GM21515 (cell line): ENCODE measurements at regions not wholly inside any gene's neighbourhood (a gene's known extent, or its start where the extent isn't known, plus 50 kb on each side); places are given as distances from the start of the nearest gene placed in this dataset.
"Not testable (repeated sequence)": the region's sequence is repeated elsewhere in the genome, so short reads cannot be mapped to it uniquely, and the experiment has no call there.

Experiments
- ATAC-seq: cut with Tn5 transposase; IDR thresholded peaks from one replicate; pipeline ENCODE4 v1.9.1; 2021; ENCODE audit not compliant: unreplicated experiment

GRCh38 chr10:71107117-71107516, 105.3 kb upstream of the UNC5B start:
- not testable (repeated sequence) for ATAC-seq

- not testable (repeated sequence) for ATAC-seq
These were observed 104.3 kb upstream of the UNC5B start for GRCh38 chr10:71108042-71108441.

GRCh38 chr10:71112138-71112785, 100.1 kb upstream of the UNC5B start:
- ATAC-seq: no peak

- no peak for ATAC-seq
These were observed 95.9 kb upstream of the UNC5B start for GRCh38 chr10:71116426-71116825.

GRCh38 chr10:71117589-71117988, 94.8 kb upstream of the UNC5B start:
- not testable (repeated sequence) for ATAC-seq

- ATAC-seq: no peak
These were observed 89.3 kb upstream of the UNC5B start for GRCh38 chr10:71123023-71123422.

GRCh38 chr10:71124921-71125748, 87.2 kb upstream of the UNC5B start:
- ATAC-seq: no peak

- no peak for ATAC-seq
These were observed 86.6 kb upstream of the UNC5B start for GRCh38 chr10:71125749-71126107.

- no peak for ATAC-seq
These were observed 85.9 kb upstream of the UNC5B start for GRCh38 chr10:71126432-71126831.

- ATAC-seq: no peak
These were observed 85.3 kb upstream of the UNC5B start for GRCh38 chr10:71127104-71127503.

GRCh38 chr10:71127773-71128172, 84.6 kb upstream of the UNC5B start:
- ATAC-seq: no peak

GRCh38 chr10:71128311-71128980, 83.9 kb upstream of the UNC5B start:
- no peak for ATAC-seq

- no peak for ATAC-seq
These were observed 81.3 kb upstream of the UNC5B start for GRCh38 chr10:71131096-71131495.

GRCh38 chr10:71131508-71132088, 80.8 kb upstream of the UNC5B start:
- no peak for ATAC-seq

- ATAC-seq: no peak
These were observed 80.0 kb upstream of the UNC5B start for GRCh38 chr10:71132321-71132810.

- ATAC-seq: no peak
These were observed 78.4 kb upstream of the UNC5B start for GRCh38 chr10:71133710-71134686.

- no peak for ATAC-seq
These were observed 77.6 kb upstream of the UNC5B start for GRCh38 chr10:71134732-71135211.

- no peak for ATAC-seq
These were observed 77.1 kb upstream of the UNC5B start for GRCh38 chr10:71135236-71135635.

- no peak for ATAC-seq
These were observed 76.2 kb upstream of the UNC5B start for GRCh38 chr10:71136036-71136721.

- ATAC-seq: no peak
These were observed 74.7 kb upstream of the UNC5B start for GRCh38 chr10:71137701-71138100.
